Neutrophil (primary cell): ENCODE measurements at regions not wholly inside any gene's neighbourhood (a gene's known extent, or its start where the extent isn't known, plus 50 kb on each side); places are given as distances from the start of the nearest gene placed in this dataset.

Experiments used
- H3K27ac ChIP-seq: fragments of 200-600 bp; sonication (generic); 2 replicates; pipeline ENCODE4 v1.5.1; 2016; ENCODE audit warnings: mild to moderate bottlenecking, moderate library complexity
- H3K27me3 ChIP-seq: fragments of 200-600 bp; sonication (generic); 2 replicates; pipeline ENCODE4 v1.6.0; 2016; ENCODE audit warnings: mild to moderate bottlenecking
- H3K36me3 ChIP-seq: fragments of 200-600 bp; sonication (generic); 2 replicates; pipeline ENCODE4 v1.5.1; 2017
- H3K4me1 ChIP-seq, 2 experiments: fragments of 200-600 bp in 1 of 2; sonication (generic) in 1 of 2; 1 replicate in 1 of 2; 2 replicates in 1 of 2; pipeline versions ENCODE4 v1.5.1 to v1.6.1; 2013 to 2016; ENCODE audit warnings: low read depth in 1 of 2, low read length in 1 of 2, mild to moderate bottlenecking in 1 of 2, moderate library complexity in 1 of 2; ENCODE audit not compliant: control insufficient read depth in 1 of 2, insufficient read depth in 1 of 2
- H3K4me3 ChIP-seq, 2 experiments: fragments of 200-600 bp in 1 of 2; sonication (generic) in 1 of 2; 1 replicate in 1 of 2; 2 replicates in 1 of 2; pipeline ENCODE4 v1.5.1; 2013 to 2016; ENCODE audit warnings: low read depth in 1 of 2, low read length in 1 of 2, mild to moderate bottlenecking in 1 of 2, moderate library complexity in 1 of 2
- H3K9me3 ChIP-seq: fragments of 200-600 bp; sonication (generic); 2 replicates; pipeline ENCODE4 v1.5.1; 2016
- TF ChIP-seq, protein P1 (sequence below): fragments of 200-600 bp; sonication (generic); IDR thresholded peaks from 2 replicates; pipeline ENCODE4 v1.5.1; 2016; ENCODE audit warnings: antibody characterized with exemption

DNA sequence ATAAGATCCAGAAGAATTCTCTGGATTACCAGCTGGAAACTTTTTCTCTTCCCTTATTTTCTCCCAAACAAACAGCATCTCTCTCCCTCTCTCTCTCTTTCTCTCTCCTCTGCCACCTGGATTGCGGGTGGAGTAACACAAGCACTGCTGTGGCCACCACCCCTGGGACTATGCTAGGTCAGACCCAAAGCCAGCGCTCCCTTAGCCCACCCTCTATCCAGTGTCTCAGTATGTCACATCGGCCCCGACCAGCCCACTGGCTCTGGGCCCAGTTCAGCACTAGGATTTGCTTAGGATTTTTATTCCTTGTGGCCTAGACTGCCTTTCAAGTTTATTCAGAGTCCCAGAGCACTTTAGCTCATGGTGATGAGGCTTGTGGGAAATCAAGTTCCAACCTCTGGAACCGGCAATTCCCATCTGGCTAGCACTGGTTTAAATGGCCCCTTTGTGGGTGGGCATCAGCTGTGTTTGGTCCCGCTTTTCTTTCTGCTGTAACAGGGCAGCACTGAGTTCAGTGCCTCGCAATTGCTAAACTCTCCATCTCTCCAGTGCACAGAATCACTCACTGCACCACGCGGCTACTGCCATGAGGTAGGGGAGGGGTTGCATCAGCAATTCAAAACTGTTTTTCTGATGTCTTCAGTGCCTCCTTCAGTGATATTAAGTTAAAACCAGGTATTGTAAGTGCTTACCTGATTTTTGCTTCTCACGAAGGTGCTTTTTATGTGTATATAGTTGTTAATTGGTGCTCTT, 1623.1 kb downstream of the SLITRK5 start:
- no peaks in the 10 kb centered on the region for H3K9me3 ChIP-seq
- no peak overlapping the region for H3K27ac ChIP-seq
- TF ChIP-seq, protein P1, sequence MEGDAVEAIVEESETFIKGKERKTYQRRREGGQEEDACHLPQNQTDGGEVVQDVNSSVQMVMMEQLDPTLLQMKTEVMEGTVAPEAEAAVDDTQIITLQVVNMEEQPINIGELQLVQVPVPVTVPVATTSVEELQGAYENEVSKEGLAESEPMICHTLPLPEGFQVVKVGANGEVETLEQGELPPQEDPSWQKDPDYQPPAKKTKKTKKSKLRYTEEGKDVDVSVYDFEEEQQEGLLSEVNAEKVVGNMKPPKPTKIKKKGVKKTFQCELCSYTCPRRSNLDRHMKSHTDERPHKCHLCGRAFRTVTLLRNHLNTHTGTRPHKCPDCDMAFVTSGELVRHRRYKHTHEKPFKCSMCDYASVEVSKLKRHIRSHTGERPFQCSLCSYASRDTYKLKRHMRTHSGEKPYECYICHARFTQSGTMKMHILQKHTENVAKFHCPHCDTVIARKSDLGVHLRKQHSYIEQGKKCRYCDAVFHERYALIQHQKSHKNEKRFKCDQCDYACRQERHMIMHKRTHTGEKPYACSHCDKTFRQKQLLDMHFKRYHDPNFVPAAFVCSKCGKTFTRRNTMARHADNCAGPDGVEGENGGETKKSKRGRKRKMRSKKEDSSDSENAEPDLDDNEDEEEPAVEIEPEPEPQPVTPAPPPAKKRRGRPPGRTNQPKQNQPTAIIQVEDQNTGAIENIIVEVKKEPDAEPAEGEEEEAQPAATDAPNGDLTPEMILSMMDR, result no peak
- H3K36me3 ChIP-seq, result no peaks in the 10 kb centered on the region
- H3K27me3 ChIP-seq, result no peaks in the 10 kb centered on the region
- H3K4me3 ChIP-seq, result no peak overlapping the region
- H3K4me1 ChIP-seq, result no peaks in the 10 kb centered on the region

DNA sequence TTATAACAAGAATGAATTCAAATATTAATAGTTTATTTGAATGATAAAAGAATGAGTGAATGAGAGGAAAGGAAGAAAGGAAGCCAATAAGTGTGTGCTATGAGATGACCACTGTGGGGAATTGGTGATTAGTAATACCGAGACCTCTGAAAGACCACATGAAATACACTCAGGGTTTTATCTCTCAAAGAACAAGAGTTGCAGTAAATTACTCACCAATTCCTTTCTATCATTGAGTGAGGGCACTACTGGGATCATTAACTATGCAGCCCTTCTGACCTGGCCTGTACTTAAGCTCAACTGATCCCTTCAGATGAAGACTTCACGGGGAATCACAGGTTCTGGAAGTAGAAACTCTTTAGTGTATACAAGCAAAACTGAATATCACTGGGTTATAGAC, 1636.1 kb downstream of the SLITRK5 start:
- Histone ChIP-seq H3K36me3 (no peaks in the 10 kb centered on the region), H3K4me3 (no peak overlapping the region), H3K9me3 (no peaks in the 10 kb centered on the region), H3K4me1 (no peaks in the 10 kb centered on the region), H3K27me3 (no peaks in the 10 kb centered on the region), H3K27ac (no peak overlapping the region)
- TF ChIP-seq, protein P1, result no peak

DNA sequence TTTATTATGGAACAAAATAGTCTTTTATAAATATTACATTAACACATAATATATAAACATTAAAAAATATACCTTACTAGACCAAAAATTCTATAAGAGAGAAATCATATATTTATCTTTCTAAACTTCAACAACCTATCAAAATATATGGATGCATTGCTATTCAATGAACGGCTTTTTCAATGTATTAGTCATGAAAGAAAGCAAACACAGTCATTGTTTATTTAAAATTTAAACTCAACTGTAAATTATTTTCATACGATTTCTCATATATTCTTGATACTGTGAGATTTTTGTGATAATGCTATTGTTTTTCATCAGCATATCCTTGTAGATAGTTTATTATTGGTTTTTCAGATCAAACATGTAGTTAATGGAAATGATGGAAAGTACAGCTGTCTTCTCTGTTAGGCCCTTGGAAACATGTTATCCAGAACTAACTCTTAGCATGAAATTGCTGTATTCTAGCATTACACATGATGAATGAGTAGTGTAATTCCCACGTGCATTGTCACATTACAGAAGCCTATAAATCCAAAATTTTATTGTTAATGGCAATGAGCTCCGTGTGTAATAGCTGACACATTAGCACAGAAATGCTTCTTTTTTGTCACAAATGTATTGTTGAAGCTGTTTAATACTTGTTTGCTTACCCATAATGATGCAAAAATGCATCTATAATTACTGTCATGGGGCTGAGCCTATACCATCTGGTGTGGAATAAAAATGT, 1639.9 kb downstream of the SLITRK5 start:
- Histone ChIP-seq H3K4me1 (no peaks in the 10 kb centered on the region), H3K36me3 (no peaks in the 10 kb centered on the region), H3K27ac (no peak overlapping the region), H3K9me3 (no peaks in the 10 kb centered on the region), H3K27me3 (no peaks in the 10 kb centered on the region), H3K4me3 (no peak overlapping the region)
- TF ChIP-seq, protein P1, result no peak

- Histone ChIP-seq H3K9me3 (no peaks in the 10 kb centered on the region), H3K27ac (no peak overlapping the region), H3K4me3 (no peak overlapping the region), H3K36me3 (no peaks in the 10 kb centered on the region), H3K27me3 (no peaks in the 10 kb centered on the region), H3K4me1 (no peaks in the 10 kb centered on the region)
- TF ChIP-seq, protein P1, result no peak
Measured at GRCh38 chr13:89315287-89315686, 1644.1 kb downstream of the SLITRK5 start.

DNA sequence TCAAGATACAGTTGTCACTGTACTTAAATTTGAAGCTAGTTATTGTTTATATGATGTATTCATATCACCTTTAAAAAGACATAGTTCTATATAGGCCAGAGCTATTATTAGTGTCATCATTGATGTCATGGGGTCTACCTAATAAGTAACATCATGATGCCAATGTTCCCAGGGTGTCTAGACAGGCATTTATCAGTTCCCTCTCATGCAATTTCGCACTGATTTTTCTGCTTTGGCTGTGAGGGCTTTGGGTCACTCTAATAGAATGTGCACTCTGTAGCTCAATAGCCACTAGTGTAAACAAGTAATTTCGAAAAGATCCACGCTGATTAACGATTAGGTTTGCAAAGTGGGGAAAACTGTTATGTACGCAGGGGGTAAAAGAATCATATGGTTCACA, 1651.3 kb downstream of the SLITRK5 start:
- TF ChIP-seq, protein P1, result no peak
- H3K4me3 ChIP-seq, result no peak overlapping the region
- H3K36me3 ChIP-seq, result no peaks in the 10 kb centered on the region
- no peaks in the 10 kb centered on the region for H3K9me3 ChIP-seq
- H3K4me1 ChIP-seq, result no peaks in the 10 kb centered on the region
- H3K27me3 ChIP-seq, result no peaks in the 10 kb centered on the region
- no peak overlapping the region for H3K27ac ChIP-seq
